OCI-M2 (cell line): ENCODE measurements at regions not wholly inside any gene's neighbourhood (a gene's known extent, or its start where the extent isn't known, plus 50 kb on each side); places are given as distances from the start of the nearest gene placed in this dataset.

Source experiments
- DNase-seq: peaks from one replicate; lab custom pipeline; 2025; ENCODE audit not compliant: unreplicated experiment; lab: John Stamatoyannopoulos, UW

DNA sequence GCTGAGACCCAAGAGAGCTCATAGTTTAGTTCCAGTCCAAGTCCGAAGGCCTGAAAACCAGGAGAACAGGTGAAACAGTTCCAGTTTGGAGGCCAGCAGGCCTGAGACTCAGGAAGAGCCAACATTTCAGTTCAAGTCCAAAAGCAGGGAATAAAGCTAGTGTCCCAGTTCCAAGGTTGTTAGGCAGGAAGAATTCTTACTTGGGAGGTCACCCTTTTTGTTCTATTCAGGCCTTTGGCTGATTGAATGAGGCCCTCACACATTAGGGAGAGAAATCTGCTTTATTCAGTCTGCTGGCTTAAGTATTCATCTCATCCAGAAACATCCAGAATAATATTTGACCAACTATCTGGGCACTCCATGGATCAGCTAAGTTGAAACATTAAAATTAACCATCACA is 294.6 kb downstream of the PCNX1 start:
- no peak for DNase-seq

- DNase-seq: no peak
These were observed 295.6 kb downstream of the PCNX1 start for GRCh38 chr14:71202881-71203280.

GRCh38 chr14:71203306-71203705 is 296.0 kb downstream of the PCNX1 start:
- DNase-seq: no peak

- no peak for DNase-seq
These were observed 297.0 kb downstream of the PCNX1 start for GRCh38 chr14:71204231-71204630.

- no peak for DNase-seq
These were observed 297.5 kb downstream of the PCNX1 start for GRCh38 chr14:71204768-71205167.

DNA sequence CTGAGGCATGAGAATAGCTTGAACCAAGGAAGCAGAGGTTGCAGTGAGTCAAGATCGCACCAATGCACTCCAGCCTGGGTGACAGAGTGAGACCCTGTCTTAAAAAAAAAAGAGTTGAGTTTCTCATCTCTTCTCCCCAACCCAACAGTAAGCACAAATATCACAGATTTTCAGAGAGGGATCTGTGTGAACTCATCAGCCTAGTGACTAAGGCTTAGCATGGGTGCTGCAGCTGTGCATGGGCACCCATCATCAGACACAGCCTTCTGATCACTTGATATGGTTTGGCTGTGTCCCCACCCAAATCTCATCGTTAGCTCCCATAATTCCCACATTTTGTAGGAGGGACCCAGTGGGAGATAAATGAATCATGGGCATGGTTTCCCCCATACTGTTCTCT is 298.9 kb downstream of the PCNX1 start:
- no peak for DNase-seq

DNA sequence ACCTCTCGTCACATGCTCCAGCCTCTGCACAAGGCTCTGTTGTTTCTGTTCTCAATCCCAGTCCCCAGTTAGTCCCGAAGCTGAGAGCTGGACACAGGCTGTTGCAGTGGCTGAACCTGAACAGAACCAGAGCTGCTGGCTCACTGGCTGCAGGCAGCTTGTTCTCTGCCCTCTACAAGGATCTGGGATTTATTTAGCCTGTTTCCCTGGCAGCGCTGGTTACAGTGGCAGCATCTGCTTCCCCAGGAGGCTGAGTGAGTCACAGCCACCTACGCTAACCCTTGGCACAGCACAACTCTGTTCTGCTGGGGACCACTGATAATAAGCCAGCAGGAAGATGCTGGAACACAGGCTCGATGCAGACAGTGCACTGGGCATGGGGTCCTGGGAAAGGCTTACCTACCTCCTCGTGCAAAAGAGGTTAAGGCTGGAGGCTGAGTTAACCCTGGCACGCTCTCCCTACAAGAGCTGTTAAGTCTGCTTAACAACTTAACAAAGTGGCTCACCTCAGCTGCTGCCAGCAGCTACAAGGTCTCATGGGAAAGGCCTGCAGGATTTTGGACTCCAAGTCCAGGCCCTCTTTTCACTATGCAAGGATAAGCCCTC is 299.6 kb downstream of the PCNX1 start:
- no peak for DNase-seq

DNA sequence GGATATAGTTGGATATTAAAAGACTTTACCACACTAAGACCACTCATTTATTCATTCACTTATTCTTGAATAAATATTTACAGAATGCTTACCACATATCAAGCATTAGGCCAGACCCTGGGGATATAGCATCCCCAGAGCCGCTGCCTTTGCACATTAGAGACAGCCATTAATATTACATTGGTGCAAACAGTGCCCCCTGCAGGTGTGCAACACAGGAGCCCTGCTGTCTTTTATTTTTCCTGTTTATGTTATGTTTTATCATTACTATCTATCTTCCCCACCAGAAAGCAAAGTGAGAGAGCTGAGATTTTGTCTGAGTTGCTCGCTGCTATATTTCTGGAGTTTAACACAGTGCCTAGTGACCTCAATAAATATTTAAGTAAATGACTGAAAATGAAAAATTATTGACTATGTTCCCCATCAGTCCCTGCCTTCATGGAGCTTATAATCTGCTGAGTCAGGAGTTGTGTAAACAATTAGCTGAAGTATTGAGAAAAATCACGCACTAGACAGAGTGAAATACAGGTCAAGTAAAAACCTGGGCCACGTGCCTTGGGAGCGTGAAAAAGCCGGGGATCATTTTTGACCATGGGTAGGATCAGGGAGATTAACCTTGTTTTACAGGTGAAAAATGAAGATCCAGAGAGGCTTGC is 301.6 kb downstream of the PCNX1 start:
- no peak for DNase-seq

- DNase-seq: no peak
These were observed 302.6 kb downstream of the PCNX1 start for GRCh38 chr14:71209888-71210287.

DNA sequence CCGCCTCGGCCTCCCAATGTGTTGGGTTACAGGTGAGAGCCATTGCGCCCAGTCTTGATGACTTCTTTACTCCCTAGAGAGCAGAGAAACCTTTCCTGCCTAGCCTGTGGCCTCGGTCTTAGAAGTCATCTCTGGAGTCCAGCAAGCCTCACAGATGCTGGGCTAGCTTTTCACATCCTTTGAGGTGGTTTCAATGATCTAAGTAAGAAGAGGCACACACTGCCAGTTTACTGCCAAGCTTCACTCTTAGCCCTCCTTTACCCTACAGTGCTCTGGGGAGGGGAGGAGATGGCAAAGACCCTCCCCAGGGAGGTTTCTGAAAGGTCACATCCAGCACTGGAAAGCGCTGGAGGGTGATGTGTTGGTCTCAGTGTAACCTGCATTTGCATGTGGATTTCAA is 304.8 kb downstream of the PCNX1 start:
- no peak for DNase-seq

DNA sequence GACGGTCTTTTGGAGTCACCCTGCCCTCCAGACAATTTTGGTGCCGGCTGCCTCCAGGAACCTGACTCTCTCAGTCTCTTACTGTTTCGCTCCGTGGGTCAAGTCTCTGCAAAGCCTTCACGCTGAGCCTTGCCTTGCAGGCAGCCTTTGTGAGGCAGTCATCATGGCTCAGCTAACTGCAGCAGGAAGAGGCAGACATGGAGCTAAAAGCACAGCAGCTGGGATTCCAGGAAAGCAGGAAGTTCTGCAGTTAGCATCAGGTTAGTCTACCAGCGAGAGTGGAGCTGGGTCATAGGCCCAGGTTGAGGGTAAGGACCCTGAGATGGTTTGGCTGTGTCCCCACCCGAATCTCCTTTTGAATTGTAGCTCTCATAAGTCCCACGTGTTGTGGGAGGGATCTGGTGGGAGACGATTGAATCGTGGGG is 305.4 kb downstream of the PCNX1 start:
- DNase-seq: no peak

DNA sequence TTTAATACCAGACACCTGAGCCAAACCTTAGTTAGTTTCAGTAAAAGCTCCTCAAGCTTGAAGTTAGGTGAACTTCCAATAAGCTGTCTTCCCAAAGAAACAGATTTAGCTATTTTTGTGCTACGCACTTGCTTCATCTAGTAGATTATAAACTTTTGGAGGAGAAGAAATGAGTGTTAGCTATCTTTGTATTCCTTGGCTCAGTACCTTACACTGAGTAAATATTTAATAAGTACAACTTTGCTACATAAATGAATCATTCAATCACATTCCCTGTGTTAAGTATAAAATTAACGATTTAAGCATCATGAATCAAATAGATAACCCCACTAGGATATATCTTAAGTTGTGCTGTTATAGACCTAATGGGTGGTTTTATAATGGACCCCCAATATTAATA is 307.0 kb downstream of the PCNX1 start:
- no peak for DNase-seq

- DNase-seq: no peak
These were observed 313.2 kb downstream of the PCNX1 start for GRCh38 chr14:71220462-71220861.

DNA sequence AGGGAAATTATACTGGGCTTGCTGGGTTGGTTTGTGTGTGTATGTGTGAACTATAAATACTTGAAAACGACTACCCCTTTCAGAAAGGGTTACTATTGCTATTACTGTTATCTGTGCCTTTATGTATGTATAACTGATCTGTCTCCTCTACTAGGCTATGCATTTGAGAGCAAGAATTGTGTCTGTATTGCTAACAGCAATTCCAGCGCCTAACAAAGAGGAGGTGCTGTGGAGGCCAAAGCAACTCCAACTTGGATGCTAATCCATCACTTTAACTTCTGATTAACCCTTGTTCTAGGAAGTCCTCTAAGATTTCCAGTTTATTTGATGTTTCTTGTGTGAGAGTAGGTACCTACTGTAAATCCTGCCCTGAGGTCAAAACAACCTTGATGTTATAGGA is 313.9 kb downstream of the PCNX1 start:
- no peak for DNase-seq

DNA sequence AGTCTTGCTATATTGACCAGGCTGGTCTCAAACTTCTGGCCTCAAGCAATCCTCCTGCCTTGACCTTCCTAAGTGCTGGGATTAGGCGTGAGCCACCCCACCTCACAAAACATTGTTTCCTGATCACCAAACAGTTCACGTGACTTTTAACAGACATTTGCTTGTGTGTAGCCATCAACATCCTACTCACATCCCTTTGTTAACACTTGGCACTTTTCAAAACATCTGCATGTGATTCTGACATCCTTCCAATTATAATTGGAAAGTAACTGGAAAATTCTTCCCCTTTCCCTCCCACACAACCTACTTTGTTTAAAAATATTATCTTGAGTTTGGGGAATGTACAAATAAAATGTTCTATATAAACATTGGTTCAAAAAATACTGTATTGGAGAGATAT is 317.9 kb downstream of the PCNX1 start:
- DNase-seq: no peak

- DNase-seq: no peak
These were observed 321.5 kb downstream of the PCNX1 start for GRCh38 chr14:71228711-71229110.

- DNase-seq: no peak
These were observed 322.6 kb downstream of the PCNX1 start for GRCh38 chr14:71229875-71230274.

DNA sequence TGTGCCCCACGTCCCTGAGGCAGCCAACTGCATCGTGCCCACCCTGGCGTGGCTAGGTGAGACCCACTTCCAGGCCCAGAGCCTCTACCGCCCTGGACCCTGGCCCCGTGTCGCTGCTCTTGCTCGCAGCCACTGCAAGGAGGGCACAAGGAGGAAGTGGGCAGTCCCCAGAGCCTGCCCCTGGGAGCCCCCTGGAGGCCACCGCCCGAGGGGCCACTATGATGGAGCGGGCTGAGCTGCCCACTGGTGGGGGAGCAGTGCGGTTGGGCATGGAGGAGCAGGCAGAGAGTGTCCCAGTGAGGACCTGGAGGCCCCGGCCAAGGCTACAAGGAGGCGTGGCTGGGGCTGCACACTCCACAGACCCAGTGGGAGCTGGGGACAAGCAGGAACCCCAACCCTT is 323.6 kb downstream of the PCNX1 start:
- DNase-seq: no peak

- DNase-seq: no peak
These were observed 324.5 kb downstream of the PCNX1 start for GRCh38 chr14:71231521-71232393.

DNA sequence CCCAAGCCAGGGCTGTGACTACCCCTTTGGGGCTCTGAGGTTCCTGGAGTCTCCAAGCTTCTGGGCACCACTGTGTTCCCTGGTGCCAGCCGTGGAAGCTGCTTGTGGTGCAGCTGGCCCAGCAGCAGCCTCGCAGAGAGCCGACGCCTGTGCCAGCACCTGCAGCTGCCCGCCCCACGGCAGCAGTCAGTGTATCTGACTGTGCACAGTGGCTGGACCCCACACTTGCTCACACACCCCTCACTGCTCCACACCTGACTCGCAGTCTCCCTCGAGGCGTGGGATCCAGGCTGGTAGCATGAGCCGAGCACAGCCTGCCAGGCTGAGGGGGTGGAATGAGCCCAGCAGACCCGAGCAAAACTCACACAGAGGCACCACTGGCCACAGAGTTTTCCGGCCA is 325.2 kb downstream of the PCNX1 start:
- no peak for DNase-seq

- DNase-seq: no peak
These were observed 328.6 kb downstream of the PCNX1 start for GRCh38 chr14:71235875-71236274.

GRCh38 chr14:71236487-71236886 is 329.2 kb downstream of the PCNX1 start:
- no peak for DNase-seq
